IMR-90 (cell line): ENCODE measurements at regions not wholly inside any gene's neighbourhood (a gene's known extent, or its start where the extent isn't known, plus 50 kb on each side); places are given as distances from the start of the nearest gene placed in this dataset.

Experiments
- ATAC-seq: fragments of 200-7000 bp; cut with Tn5 transposase; 2 replicates; pipeline ENCODE4 v1.9.1; 2020; ENCODE audit warnings: low read depth, mild to moderate bottlenecking, moderate library complexity
- BruUV-seq: library from RNA; stranded (reverse); fragments of 400-500 nt; replicated peaks from 2 replicates; lab custom pipeline; 2021; lab: Mats Ljungman, UMichigan
- CTCF ChIA-PET: fragments of 300-600 bp; formaldehyde crosslinking; extraction: SDS; loops from one replicate; lab custom pipeline; 2021; ENCODE audit warnings: antibody characterized with exemption; lab: Yijun Ruan, JAX
- POLR2A ChIA-PET: fragments of 300-600 bp; sonication (Branson Sonifier 250); formaldehyde crosslinking; loops from one replicate; lab custom pipeline; 2022; ENCODE audit warnings: antibody characterized with exemption; ENCODE audit not compliant: unreplicated experiment; lab: Charles Lee
- DNase-seq: peaks from one replicate; pipeline ENCODE4 v3.0.0; 2013
- H2AFZ ChIP-seq: replicated peaks from 2 replicates; pipeline ENCODE3; 2013; ENCODE audit warnings: low read length, mild to moderate bottlenecking; ENCODE audit not compliant: poor library complexity
- H2AK5ac ChIP-seq: 2 replicates; pipeline ENCODE4 v1.6.1; 2013; ENCODE audit warnings: low read depth, low read length, inconsistent platforms
- H2AK9ac ChIP-seq: replicated peaks from 2 replicates; pipeline ENCODE3; 2013; ENCODE audit warnings: mild to moderate bottlenecking, low read depth, low read length, moderate library complexity; ENCODE audit not compliant: poor library complexity
- H2BK120ac ChIP-seq: 2 replicates; pipeline ENCODE4 v1.6.1; 2013; ENCODE audit warnings: low read depth, low read length, inconsistent platforms
- H2BK15ac ChIP-seq: 3 replicates; pipeline ENCODE4 v1.6.1; 2013; ENCODE audit warnings: low read depth, low read length, inconsistent platforms
- H2BK20ac ChIP-seq: 2 replicates; pipeline ENCODE4 v1.6.1; 2013; ENCODE audit warnings: low read depth, mild to moderate bottlenecking, inconsistent platforms, low read length, moderate library complexity
- H2BK5ac ChIP-seq: 2 replicates; pipeline ENCODE4 v1.6.1; 2013; ENCODE audit warnings: mild to moderate bottlenecking, low read depth, low read length, inconsistent platforms; ENCODE audit not compliant: poor library complexity, severe bottlenecking
- H3K14ac ChIP-seq: replicated peaks from 2 replicates; pipeline ENCODE4 v1.6.1; 2013; ENCODE audit warnings: low read depth, low read length, inconsistent platforms
- H3K18ac ChIP-seq: 2 replicates; pipeline ENCODE4 v1.6.1; 2013; ENCODE audit warnings: low read depth, low read length, control low read depth
- H3K23ac ChIP-seq: 2 replicates; pipeline ENCODE4 v1.6.1; 2013; ENCODE audit warnings: low read depth, low read length, inconsistent platforms
- H3K27ac ChIP-seq: 2 replicates; pipeline ENCODE4 v1.5.1; 2013; ENCODE audit warnings: mild to moderate bottlenecking, control low read depth, low read length; ENCODE audit not compliant: insufficient read depth
- H3K27me3 ChIP-seq: 2 replicates; pipeline ENCODE4 v1.6.1; 2013; ENCODE audit warnings: low read length; ENCODE audit not compliant: control insufficient read depth, insufficient read depth
- H3K36me3 ChIP-seq: 2 replicates; pipeline ENCODE4 v1.6.1; 2013; ENCODE audit warnings: low read length, mixed read lengths; ENCODE audit not compliant: control insufficient read depth, insufficient read depth
- H3K4ac ChIP-seq: 2 replicates; pipeline ENCODE4 v1.6.1; 2013; ENCODE audit warnings: low read depth, low read length, inconsistent platforms
- H3K4me1 ChIP-seq: 2 replicates; pipeline ENCODE4 v1.6.1; 2013; ENCODE audit warnings: low read length, mixed read lengths; ENCODE audit not compliant: control insufficient read depth, insufficient read depth
- H3K4me2 ChIP-seq: 2 replicates; pipeline ENCODE4 v1.6.1; 2013; ENCODE audit warnings: low read depth, mild to moderate bottlenecking, control low read depth, low read length, moderate library complexity
- H3K4me3 ChIP-seq: 2 replicates; pipeline ENCODE4 v1.5.1; 2013; ENCODE audit warnings: low read depth, mild to moderate bottlenecking, control low read depth, low read length, moderate library complexity; ENCODE audit not compliant: insufficient read depth
- H3K56ac ChIP-seq: 2 replicates; pipeline ENCODE4 v1.6.1; 2013; ENCODE audit warnings: low read length, inconsistent platforms; ENCODE audit not compliant: insufficient read depth; ENCODE audit errors: extremely low read depth
- H3K79me1 ChIP-seq, 2 experiments: 2 replicates each; pipeline ENCODE4 v1.6.1; 2013; ENCODE audit warnings: low read length in 2 of 2, inconsistent platforms in 1 of 2, low read depth in 1 of 2
- H3K9ac ChIP-seq: 2 replicates; pipeline ENCODE4 v1.6.1; 2013; ENCODE audit warnings: low read depth, low read length, control low read depth
- H3K9me1 ChIP-seq: 2 replicates; pipeline ENCODE4 v1.6.1; 2013; ENCODE audit warnings: low read length, inconsistent platforms; ENCODE audit not compliant: insufficient read depth
- H3K9me3 ChIP-seq: 2 replicates; pipeline ENCODE4 v1.6.1; 2013; ENCODE audit warnings: low read length; ENCODE audit not compliant: control insufficient read depth, insufficient read depth
- H4K20me1 ChIP-seq: 2 replicates; pipeline ENCODE4 v1.6.1; 2013; ENCODE audit warnings: low read length, inconsistent platforms; ENCODE audit not compliant: insufficient read depth
- H4K5ac ChIP-seq: 2 replicates; pipeline ENCODE4 v1.6.1; 2013; ENCODE audit warnings: mild to moderate bottlenecking, low read depth, low read length, control low read depth
- H4K8ac ChIP-seq, 2 experiments: 2 replicates each; pipeline ENCODE4 v1.6.1; 2013; ENCODE audit warnings: low read depth in 2 of 2, low read length in 2 of 2, control low read depth in 1 of 2, inconsistent platforms in 1 of 2
- H4K91ac ChIP-seq: 2 replicates; pipeline ENCODE4 v1.6.1; 2013; ENCODE audit warnings: low read depth, low read length, inconsistent platforms; ENCODE audit not compliant: insufficient read depth
- RFX5 ChIP-seq: IDR thresholded peaks from 2 replicates; pipeline ENCODE4 v1.8.0; 2012; ENCODE audit warnings: low read depth, mild to moderate bottlenecking, low read length, moderate library complexity
- WGBS, 2 experiments: methylation state at CpG; one replicate each; pipeline versions ENCODE4 v1.1.5 to v1.1.7; 2013; ENCODE audit warnings: missing lambda C conversion rate in 2 of 2; ENCODE audit not compliant: insufficient read length in 1 of 2; ENCODE audit errors: extremely low coverage in 2 of 2; 5-methylcytosine and 5-hydroxymethylcytosine counted together
- dilution Hi-C: fragments of 300-500 bp; cut with HindIII; formaldehyde crosslinking; loops from one replicate; pipeline ENCODE4 v1.14.3; 2018; ENCODE audit warnings: low sequenced_read_pairs; ENCODE audit not compliant: unreplicated experiment
- in situ Hi-C: fragments of 300-500 bp; cut with MboI; formaldehyde crosslinking; loops from 3 replicates; pipeline ENCODE4 v1.14.3; 2019; ENCODE audit warnings: low sequenced_read_pairs, inconsistent platforms, mixed read lengths
- intact Hi-C: fragments of 100-400 bp; cut with micrococcal nuclease; formaldehyde crosslinking; loops from 2 replicates; pipeline ENCODE4 v1.10.0; 2022

DNA sequence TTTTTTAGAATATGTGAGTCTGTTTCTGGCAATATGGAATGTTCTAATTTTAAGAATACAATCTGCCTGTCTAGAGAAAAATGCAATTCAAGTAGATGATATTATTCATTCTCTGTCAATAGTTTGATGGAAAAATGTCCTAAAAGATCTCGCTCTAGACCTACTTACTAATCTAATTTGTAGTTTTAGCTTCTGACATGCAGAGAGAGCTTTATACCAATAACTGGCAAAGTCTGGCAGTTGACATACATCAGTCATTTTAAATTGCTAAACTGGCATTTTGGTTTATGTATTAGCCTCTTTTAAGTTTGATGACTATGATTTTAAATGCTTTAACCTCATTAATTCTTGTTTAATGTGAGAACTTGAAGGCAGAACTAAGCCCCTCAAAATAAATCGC is 355.0 kb upstream of the CDH10 start:
- Histone ChIP-seq H2AK5ac (no peak overlapping the region), H4K91ac (no peak overlapping the region), H3K4me3 (no peak overlapping the region), H2AK9ac (no peak overlapping the region), H3K56ac (no peak overlapping the region), H3K4me1 (no peaks in the 10 kb centered on the region), H3K9me3 (peaks cover 2% of the 10 kb centered on the region; the same call in 1 of the 2 replicates), H3K79me1 (no peaks in the 10 kb centered on the region), H3K27ac (no peak overlapping the region), H3K9ac (no peak overlapping the region), H3K9me1 (no peaks in the 10 kb centered on the region), H4K5ac (no peak overlapping the region), H3K14ac (no peak overlapping the region), H3K4me2 (no peak overlapping the region), H3K23ac (no peak overlapping the region), H3K36me3 (no peaks in the 10 kb centered on the region), H2BK20ac (no peak overlapping the region), H2BK15ac (no peak overlapping the region), H2BK120ac (no peak overlapping the region), H3K4ac (no peak overlapping the region), H2AFZ (no peak overlapping the region), H2BK5ac (no peak overlapping the region), H3K18ac (no peak overlapping the region), H4K8ac (no peak overlapping the region), H4K20me1 (no peaks in the 10 kb centered on the region), H3K27me3 (no peaks in the 10 kb centered on the region)
- CTCF ChIA-PET: no interaction called here
- POLR2A ChIA-PET: no interaction called here
- dilution Hi-C loops: no loop called here
- no peak for TF ChIP-seq RFX5
- ATAC-seq: no peak
- in situ Hi-C loops: no loop called here
- intact Hi-C loops: no loop called here
- no TSS peak for BruUV-seq
- WGBS, 2 experiments: no CpG with 5 or more reads among the region's 2 CpGs
- no peak for DNase-seq
